ENCODE measurements at regions not wholly inside any gene's neighbourhood (a gene's known extent, or its start where the extent isn't known, plus 50 kb on each side); places are given as distances from the start of the nearest gene placed in this dataset.

GRCh38 chr2:16396171-16396570, 269.5 kb downstream of the CYRIA start:
- no peaks in the 10 kb centered on the region for H3K9me3 ChIP-seq
- intact Hi-C loops (cut with DNase I): no loop called here
- WGBS, 2 donors: 85 to 94% methylated on average over 10 of the region's 10 CpGs
- H3K4me3 ChIP-seq: no peak overlapping the region
- H3K4me1 ChIP-seq: no peaks in the 10 kb centered on the region
- no peaks in the 10 kb centered on the region for H3K27me3 ChIP-seq
- no peak overlapping the region for H3K27ac ChIP-seq
- DNase-seq: no peak
- TF ChIP-seq POLR2A (IDR thresholded peaks at IDR 0.05) (no peak), POLR2AphosphoS5 (IDR thresholded peaks at IDR 0.05) (no peak), EP300 (IDR thresholded peaks at IDR 0.05) (no peak)
- TF ChIP-seq, protein P1, sequence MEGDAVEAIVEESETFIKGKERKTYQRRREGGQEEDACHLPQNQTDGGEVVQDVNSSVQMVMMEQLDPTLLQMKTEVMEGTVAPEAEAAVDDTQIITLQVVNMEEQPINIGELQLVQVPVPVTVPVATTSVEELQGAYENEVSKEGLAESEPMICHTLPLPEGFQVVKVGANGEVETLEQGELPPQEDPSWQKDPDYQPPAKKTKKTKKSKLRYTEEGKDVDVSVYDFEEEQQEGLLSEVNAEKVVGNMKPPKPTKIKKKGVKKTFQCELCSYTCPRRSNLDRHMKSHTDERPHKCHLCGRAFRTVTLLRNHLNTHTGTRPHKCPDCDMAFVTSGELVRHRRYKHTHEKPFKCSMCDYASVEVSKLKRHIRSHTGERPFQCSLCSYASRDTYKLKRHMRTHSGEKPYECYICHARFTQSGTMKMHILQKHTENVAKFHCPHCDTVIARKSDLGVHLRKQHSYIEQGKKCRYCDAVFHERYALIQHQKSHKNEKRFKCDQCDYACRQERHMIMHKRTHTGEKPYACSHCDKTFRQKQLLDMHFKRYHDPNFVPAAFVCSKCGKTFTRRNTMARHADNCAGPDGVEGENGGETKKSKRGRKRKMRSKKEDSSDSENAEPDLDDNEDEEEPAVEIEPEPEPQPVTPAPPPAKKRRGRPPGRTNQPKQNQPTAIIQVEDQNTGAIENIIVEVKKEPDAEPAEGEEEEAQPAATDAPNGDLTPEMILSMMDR (IDR thresholded peaks at IDR 0.05): no peak
- H3K36me3 ChIP-seq: no peaks in the 10 kb centered on the region

DNA sequence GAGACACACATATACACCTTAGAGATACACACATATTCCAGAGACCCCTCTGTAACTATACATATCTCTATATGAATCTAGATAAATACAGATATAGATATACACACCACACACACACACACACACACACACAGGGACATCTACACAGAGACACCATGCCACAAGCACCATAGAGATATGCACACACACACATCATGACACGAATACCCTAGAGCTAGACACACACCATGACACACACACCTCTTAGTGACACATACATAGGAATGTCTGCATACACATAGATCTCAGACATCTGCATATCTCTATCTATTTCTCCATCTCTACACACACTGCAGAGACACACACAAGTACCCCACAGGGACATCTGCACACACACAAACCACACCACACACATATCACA, 270.0 kb downstream of the CYRIA start:
- intact Hi-C loops (cut with DNase I): no loop called here
- no peaks in the 10 kb centered on the region for H3K27me3 ChIP-seq
- H3K9me3 ChIP-seq: no peaks in the 10 kb centered on the region
- 92 to 94% methylated on average over 1 of the region's 1 CpG for WGBS, 2 donors
- no peaks in the 10 kb centered on the region for H3K36me3 ChIP-seq
- no peak for TF ChIP-seq EP300 (IDR thresholded peaks at IDR 0.05)
- DNase-seq: no peak
- no peak overlapping the region for H3K4me3 ChIP-seq
- H3K4me1 ChIP-seq: no peaks in the 10 kb centered on the region
- no peak overlapping the region for H3K27ac ChIP-seq

DNA sequence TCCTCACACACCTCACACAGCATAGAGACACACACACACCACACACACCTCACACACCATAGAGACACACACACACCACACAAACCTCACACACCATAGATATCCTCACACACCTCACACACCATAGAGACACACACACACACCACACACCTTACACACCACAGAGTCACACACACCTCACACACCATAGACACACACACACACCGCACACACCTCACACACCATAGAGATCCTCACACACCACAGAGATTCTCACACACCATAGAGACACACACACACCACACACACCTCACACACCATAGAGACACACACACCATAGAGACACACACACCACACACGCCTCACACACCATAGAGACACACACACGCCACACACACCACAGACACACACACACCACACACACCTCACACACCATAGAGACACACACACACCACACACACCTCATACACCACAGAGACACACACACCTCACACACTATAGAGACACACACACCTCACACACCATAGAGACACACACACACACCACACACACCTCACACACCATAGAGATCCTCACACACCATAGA, 270.6 kb downstream of the CYRIA start:
- Histone ChIP-seq H3K9me3 (no peaks in the 10 kb centered on the region), H3K4me3 (no peak overlapping the region), H3K27ac (no peak overlapping the region), H3K36me3 (no peaks in the 10 kb centered on the region), H3K27me3 (no peaks in the 10 kb centered on the region), H3K4me1 (no peaks in the 10 kb centered on the region)
- intact Hi-C loops (cut with DNase I): no loop called here
- TF ChIP-seq POLR2A (IDR thresholded peaks at IDR 0.05) (no peak), EP300 (IDR thresholded peaks at IDR 0.05) (no peak), POLR2AphosphoS5 (IDR thresholded peaks at IDR 0.05) (no peak)
- TF ChIP-seq, protein P1 (IDR thresholded peaks at IDR 0.05): no peak
- no peak for DNase-seq
- WGBS, 2 donors: 60 to 62% methylated on average over 3 of the region's 3 CpGs

GRCh38 chr2:16394072-16394985, 271.3 kb downstream of the CYRIA start:
- Histone ChIP-seq H3K9me3 (no peaks in the 10 kb centered on the region), H3K36me3 (no peaks in the 10 kb centered on the region), H3K4me3 (no peak overlapping the region), H3K4me1 (no peaks in the 10 kb centered on the region), H3K27ac (no peak overlapping the region), H3K27me3 (no peaks in the 10 kb centered on the region)
- no peak for DNase-seq
- intact Hi-C loops (cut with DNase I): no loop called here
- 45 to 73% methylated on average over 15 of the region's 15 CpGs for WGBS, 2 donors
- TF ChIP-seq, protein P1 (IDR thresholded peaks at IDR 0.05): no peak
- TF ChIP-seq EP300 (IDR thresholded peaks at IDR 0.05): no peak
- no peak for TF ChIP-seq POLR2AphosphoS5 (IDR thresholded peaks at IDR 0.05)
- no peak for TF ChIP-seq POLR2A (IDR thresholded peaks at IDR 0.05)

- Histone ChIP-seq H3K4me3 (no peak overlapping the region), H3K27ac (no peak overlapping the region), H3K36me3 (no peaks in the 10 kb centered on the region), H3K9me3 (no peaks in the 10 kb centered on the region), H3K27me3 (no peaks in the 10 kb centered on the region), H3K4me1 (no peaks in the 10 kb centered on the region)
- TF ChIP-seq POLR2AphosphoS5 (IDR thresholded peaks at IDR 0.05) (no peak), EP300 (IDR thresholded peaks at IDR 0.05) (no peak), POLR2A (IDR thresholded peaks at IDR 0.05) (no peak)
- TF ChIP-seq, protein P1 (IDR thresholded peaks at IDR 0.05): no peak
- 88 to 90% methylated on average over 8 of the region's 8 CpGs for WGBS, 2 donors
- intact Hi-C loops (cut with DNase I): no loop called here
- DNase-seq: no peak
These were observed 272.0 kb downstream of the CYRIA start for GRCh38 chr2:16393500-16394071.

Measured in sigmoid colon (tissue), 6 donors.